Ureter (tissue), 1 donor: ENCODE measurements at regions not wholly inside any gene's neighbourhood (a gene's known extent, or its start where the extent isn't known, plus 50 kb on each side); places are given as distances from the start of the nearest gene placed in this dataset.
"Not testable (repeated sequence)": the region's sequence is repeated elsewhere in the genome, so short reads cannot be mapped to it uniquely, and the experiment has no call there.

Experiments used
- DNase-seq: peaks from one replicate; pipeline ENCODE4 v3.0.0-alpha.2; 2020; ENCODE audit warnings: low spot score
- donor health status: DM: yes; HTN: yes; CAD: no.

GRCh38 chr16:82300374-82300951 is 130.4 kb upstream of the MPHOSPH6 start:
- no peak for DNase-seq

GRCh38 chr16:82298472-82298871 is 128.4 kb upstream of the MPHOSPH6 start:
- no peak for DNase-seq

- DNase-seq = no peak
Measured at GRCh38 chr16:82295290-82296201, 125.5 kb upstream of the MPHOSPH6 start.

- no peak for DNase-seq
Measured at GRCh38 chr16:82293671-82294070, 123.6 kb upstream of the MPHOSPH6 start.

GRCh38 chr16:82287937-82288336 is 117.9 kb upstream of the MPHOSPH6 start:
- no peak for DNase-seq

- DNase-seq = no peak
Measured at GRCh38 chr16:82282662-82283061, 112.6 kb upstream of the MPHOSPH6 start.

- no peak for DNase-seq
Measured at GRCh38 chr16:82281544-82281943, 111.5 kb upstream of the MPHOSPH6 start.

- no peak for DNase-seq
Measured at GRCh38 chr16:82280867-82281266, 110.8 kb upstream of the MPHOSPH6 start.

- not testable (repeated sequence) for DNase-seq
Measured at GRCh38 chr16:82275349-82275748, 105.3 kb upstream of the MPHOSPH6 start.

GRCh38 chr16:82271636-82272035 is 101.6 kb upstream of the MPHOSPH6 start:
- no peak for DNase-seq

GRCh38 chr16:82267675-82268074 is 97.7 kb upstream of the MPHOSPH6 start:
- DNase-seq = not testable (repeated sequence)

GRCh38 chr16:82265809-82266208 is 95.8 kb upstream of the MPHOSPH6 start:
- DNase-seq = no peak

GRCh38 chr16:82264756-82265155 is 94.7 kb upstream of the MPHOSPH6 start:
- DNase-seq = no peak

- DNase-seq = peak; percentile 58
Measured at GRCh38 chr16:82263521-82264143, 93.6 kb upstream of the MPHOSPH6 start.

- no peak for DNase-seq
Measured at GRCh38 chr16:82262244-82262643, 92.2 kb upstream of the MPHOSPH6 start.

- no peak for DNase-seq
Measured at GRCh38 chr16:82260212-82260795, 90.3 kb upstream of the MPHOSPH6 start.

- DNase-seq = no peak
Measured at GRCh38 chr16:82259731-82260130, 89.7 kb upstream of the MPHOSPH6 start.

- DNase-seq = no peak
Measured at GRCh38 chr16:82257990-82258389, 88.0 kb upstream of the MPHOSPH6 start.

GRCh38 chr16:82252582-82252981 is 82.6 kb upstream of the MPHOSPH6 start:
- DNase-seq = no peak

GRCh38 chr16:82248677-82249076 is 78.7 kb upstream of the MPHOSPH6 start:
- DNase-seq = no peak

GRCh38 chr16:82248012-82248656 is 78.1 kb upstream of the MPHOSPH6 start:
- no peak for DNase-seq

- DNase-seq = no peak
Measured at GRCh38 chr16:82242201-82242600, 72.2 kb upstream of the MPHOSPH6 start.
